Caki2 (cell line): ENCODE measurements at regions not wholly inside any gene's neighbourhood (a gene's known extent, or its start where the extent isn't known, plus 50 kb on each side); places are given as distances from the start of the nearest gene placed in this dataset.
"Not testable (repeated sequence)": the region's sequence is repeated elsewhere in the genome, so short reads cannot be mapped to it uniquely, and the experiment has no call there.

Source experiments
- DNase-seq: peaks from one replicate; pipeline ENCODE4 v3.0.0-alpha.2; 2015; ENCODE audit warnings: low read depth
- in situ Hi-C: cut with HindIII; loops from 2 replicates; pipeline ENCODE4 v1.10.0; 2016; ENCODE audit warnings: low sequenced_read_pairs, low pct_unique_long_range_greater_than_20kb, mixed read lengths

GRCh38 chr7:35961260-35961659, 160.4 kb downstream of the SEPTIN7 start:
- DNase-seq, in situ Hi-C loops: not testable (repeated sequence)

DNA sequence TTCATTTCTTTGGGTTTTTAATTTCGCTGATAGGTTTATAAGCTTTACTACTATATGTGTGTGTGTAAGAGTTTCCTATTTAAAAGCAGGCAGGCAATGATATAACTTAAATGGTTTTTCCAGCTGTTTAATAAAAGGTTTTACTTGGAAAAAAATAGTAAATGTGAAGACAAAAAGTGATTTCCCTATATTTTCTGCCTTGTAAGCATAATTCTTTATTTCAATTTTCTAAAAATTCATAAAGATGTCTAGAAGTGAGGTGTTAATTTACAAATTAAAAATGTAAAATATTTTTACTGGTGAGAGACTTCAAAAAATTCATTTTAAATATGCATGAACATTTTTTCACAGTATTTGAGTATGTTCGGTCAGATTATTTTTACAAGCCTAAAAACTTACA, 161.8 kb downstream of the SEPTIN7 start:
- in situ Hi-C loops, DNase-seq: not testable (repeated sequence)

DNA sequence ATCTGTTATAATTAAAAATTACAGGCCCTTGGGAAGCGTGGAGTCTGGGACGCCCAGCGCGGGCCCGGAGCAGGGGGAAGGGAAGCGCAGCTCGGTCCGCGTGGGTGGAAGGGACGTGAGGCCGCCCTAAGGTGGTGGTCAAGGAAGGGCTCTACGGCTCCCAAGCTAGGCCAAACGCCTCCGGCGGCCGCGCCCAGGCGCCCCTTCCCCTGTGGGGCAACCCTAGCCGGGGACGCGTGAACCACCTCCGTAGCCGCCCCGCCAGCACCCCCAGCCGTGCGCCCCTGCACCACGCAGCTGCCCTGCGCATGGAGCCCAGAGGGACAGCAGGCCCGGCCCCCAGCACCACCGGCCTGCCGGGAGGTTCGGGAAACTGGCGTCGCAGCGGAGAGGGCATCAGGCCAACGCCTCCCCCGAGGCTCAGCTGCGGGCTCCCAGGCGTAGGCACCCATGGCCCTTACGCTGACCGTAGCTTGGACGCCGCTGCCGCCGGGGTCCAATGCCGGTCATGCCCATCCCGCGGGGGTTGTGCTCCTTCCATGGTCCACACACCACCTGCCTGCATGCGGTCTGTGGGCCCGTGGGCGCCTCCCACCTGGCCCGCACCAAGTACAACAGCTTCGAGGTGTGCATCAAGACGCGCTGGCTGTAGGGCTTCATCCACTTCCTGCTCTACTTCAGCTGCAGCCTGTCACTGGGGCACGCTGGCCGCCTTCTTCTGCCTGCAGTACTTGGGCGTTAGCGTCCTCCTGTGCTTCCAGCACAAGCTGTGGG, 166.7 kb downstream of the SEPTIN7 start:
- no peak for DNase-seq
- in situ Hi-C loops: no loop called here

GRCh38 chr7:35968140-35968940, 167.5 kb downstream of the SEPTIN7 start:
- in situ Hi-C loops: no loop called here
- DNase-seq: no peak

- in situ Hi-C loops: no loop called here
- no peak for DNase-seq
These were observed 168.2 kb downstream of the SEPTIN7 start for GRCh38 chr7:35969066-35969465.

DNA sequence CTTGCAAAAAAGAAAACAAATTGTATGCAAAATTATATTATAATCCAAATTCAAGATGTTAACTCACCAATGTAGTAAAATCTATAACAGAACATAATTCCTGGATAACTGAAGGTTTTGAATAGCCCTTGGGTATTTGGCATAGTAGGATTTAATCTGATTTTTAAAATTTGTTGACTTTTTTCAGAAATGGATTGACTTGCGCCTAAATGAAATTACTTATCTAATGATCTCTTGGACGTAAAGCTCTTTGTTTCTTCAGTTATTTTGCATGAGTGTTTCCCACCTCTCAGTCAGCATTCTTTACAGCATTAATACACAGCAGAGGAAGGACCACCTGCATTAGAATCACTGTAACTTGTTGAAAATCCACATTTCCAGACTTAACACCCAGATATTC, 169.6 kb downstream of the SEPTIN7 start:
- in situ Hi-C loops: no loop called here

GRCh38 chr7:35971133-35971891, 170.5 kb downstream of the SEPTIN7 start:
- in situ Hi-C loops: no loop called here
- DNase-seq: no peak

More for the DNA sequence above, 169.6 kb downstream of the SEPTIN7 start:
- DNase-seq: no peak

- in situ Hi-C loops: no loop called here
- DNase-seq: peak; percentile 51
These were observed 175.1 kb downstream of the SEPTIN7 start for GRCh38 chr7:35975851-35976454.

DNA sequence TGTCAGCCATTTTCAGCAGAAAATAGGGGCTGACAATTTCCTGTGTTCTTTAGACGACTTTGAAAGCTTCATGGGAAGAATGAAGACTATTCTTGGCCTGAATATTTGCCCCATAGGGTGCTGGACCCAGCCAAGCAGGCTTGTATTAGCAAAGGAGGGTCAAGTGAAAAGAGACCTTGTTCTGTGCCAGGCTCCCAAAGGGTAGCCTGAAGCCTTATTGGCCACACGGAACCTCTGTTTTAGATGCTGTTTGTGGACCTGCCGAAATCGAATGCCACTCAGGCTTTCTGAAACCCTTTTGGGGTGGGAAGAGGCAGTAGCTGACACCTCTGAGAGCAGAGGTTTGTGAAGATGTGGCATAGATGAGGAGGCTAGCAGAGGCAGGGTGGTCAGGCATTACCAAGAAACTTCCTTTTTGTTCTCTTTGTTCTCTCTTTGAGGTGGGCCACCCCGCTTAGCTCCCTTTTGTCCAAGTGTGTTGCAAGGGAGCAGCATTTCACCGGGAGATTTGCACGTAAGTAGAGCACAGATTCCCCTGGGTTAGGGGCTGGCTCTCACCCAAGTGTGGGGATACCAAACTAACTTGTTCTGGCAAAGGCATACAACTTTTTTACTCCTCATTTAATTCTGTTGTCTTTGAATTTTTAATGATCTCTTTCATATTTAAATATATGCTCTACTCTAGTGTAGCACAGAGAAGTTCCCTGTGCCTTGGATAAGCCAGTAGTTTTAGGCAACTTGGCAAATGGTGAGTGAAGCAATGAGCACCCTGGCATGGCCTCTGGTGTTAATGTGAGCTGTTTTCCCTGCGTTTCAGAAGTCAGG, 174.0 kb upstream of the EEPD1 start:
- in situ Hi-C loops, DNase-seq: not testable (repeated sequence)

DNA sequence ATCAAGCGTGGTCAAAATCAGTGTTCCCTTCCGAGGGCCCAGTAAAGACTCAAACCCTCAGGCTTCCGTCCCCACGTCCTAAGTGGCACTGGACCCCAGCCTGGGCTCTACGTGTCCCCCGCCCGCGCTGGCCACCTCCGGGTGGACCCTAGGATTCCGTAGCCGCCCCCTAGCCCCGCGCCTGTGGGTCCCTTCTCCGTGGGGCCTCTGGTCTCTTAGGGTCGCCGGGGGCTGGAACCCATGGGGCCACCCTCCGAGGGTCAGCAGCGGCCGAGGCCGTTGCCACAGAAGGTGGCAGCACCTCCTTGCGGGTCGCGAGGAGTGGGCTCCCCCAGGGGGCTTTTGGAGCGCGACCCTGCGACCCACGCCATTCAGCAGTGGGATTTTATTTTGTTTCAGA, 170.5 kb upstream of the EEPD1 start:
- in situ Hi-C loops: no loop called here
- no peak for DNase-seq

DNA sequence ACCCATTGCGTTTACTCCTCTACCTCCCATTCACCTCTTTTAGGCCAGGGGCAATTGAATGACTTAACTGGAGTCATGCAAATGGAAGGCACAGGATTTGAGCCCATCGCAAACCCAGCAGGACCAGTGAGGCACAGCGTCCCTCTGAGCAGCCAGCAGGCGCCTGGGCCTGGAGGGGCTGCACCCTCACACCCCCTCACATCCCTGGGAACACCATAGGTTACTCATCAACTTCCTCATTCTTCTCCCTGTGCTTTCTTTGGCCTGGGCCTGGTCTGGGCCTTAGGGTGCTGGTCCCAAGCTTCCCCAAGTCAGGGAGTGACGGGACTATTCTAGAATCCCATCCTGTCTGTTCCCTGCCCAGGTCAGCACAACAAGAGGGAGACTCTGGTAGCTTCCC, 169.4 kb upstream of the EEPD1 start:
- DNase-seq: no peak
- in situ Hi-C loops: no loop called here

GRCh38 chr7:35985126-35985754, 167.8 kb upstream of the EEPD1 start:
- in situ Hi-C loops: no loop called here
- DNase-seq: peak; percentile 52

GRCh38 chr7:35987016-35987415, 166.0 kb upstream of the EEPD1 start:
- in situ Hi-C loops: no loop called here
- no peak for DNase-seq

GRCh38 chr7:35988105-35988504, 164.9 kb upstream of the EEPD1 start:
- DNase-seq: no peak

DNA sequence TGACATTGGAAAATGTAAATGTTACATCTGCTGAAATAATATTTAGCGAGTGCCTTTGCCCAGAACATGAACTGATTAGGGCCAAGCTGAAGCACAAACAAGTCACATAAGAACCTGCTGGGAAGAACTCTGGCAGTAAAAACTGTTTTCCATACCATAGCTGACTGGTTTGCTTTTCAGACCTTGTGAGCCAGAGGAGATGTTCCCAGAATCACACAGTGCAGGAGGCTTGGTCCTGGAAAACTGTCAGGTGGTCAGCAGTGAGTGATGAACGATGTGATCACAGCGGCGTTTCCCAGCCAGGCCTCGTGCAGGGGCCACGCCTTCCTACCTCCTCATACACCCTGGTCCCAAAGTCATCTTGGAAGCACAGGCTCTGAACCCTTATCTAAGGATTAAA, 164.2 kb upstream of the EEPD1 start:
- DNase-seq: no peak
- in situ Hi-C loops: no loop called here

More at GRCh38 chr7:35988105-35988504, 164.9 kb upstream of the EEPD1 start:
- in situ Hi-C loops: no loop called here

DNA sequence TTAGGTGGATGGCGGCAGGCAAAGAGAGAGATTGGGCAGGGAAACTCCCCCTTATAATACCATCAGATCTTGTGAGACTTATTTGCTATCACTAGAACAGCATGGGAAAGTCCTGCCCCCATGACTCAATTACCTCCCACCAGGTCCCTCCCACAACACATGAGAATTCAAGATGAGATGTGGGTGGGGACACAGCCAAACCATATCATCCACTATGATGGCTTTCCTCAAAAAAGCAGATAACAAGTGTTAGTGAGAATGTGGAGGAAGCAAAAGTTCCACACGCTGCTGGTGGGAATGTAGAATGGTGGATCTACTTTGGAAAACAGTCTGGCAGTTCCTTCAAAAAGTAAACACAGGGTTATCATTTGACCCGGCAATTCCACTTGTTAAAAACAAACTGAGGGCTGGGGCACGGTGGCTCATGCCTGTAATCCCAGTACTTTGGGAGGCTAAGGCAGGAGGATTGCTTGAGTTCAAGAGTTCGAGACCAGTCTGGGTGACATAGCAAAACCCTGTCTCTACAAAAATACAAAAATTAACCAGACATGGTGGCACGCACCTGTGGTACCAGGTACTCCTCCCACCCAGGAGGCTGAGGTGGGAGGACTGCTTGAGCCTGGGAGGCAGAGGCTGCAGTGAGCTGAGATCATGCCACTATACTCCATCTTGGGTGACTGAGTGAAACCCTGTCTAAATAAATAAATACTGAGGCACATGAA, 161.4 kb upstream of the EEPD1 start:
- in situ Hi-C loops: no loop called here
- DNase-seq: no peak

GRCh38 chr7:35992436-35992835, 160.6 kb upstream of the EEPD1 start:
- DNase-seq: no peak
- in situ Hi-C loops: no loop called here
